Left renal pelvis (tissue), 4 donors: ENCODE measurements at regions not wholly inside any gene's neighbourhood (a gene's known extent, or its start where the extent isn't known, plus 50 kb on each side); places are given as distances from the start of the nearest gene placed in this dataset.
"Not testable (repeated sequence)": the region's sequence is repeated elsewhere in the genome, so short reads cannot be mapped to it uniquely, and the experiment has no call there.

ENCODE experiments used
- DNase-seq, 4 donors: peaks; one replicate each; pipeline ENCODE4 v3.0.0-alpha.2; 2013; ENCODE audit warnings: low read depth in 4 of 4, low spot score in 3 of 4

- no peak for DNase-seq
These were observed 421.6 kb upstream of the PIK3R1 start for GRCh38 chr5:67793966-67794365.

GRCh38 chr5:67793418-67793817 is 422.1 kb upstream of the PIK3R1 start:
- no peak for DNase-seq

DNA sequence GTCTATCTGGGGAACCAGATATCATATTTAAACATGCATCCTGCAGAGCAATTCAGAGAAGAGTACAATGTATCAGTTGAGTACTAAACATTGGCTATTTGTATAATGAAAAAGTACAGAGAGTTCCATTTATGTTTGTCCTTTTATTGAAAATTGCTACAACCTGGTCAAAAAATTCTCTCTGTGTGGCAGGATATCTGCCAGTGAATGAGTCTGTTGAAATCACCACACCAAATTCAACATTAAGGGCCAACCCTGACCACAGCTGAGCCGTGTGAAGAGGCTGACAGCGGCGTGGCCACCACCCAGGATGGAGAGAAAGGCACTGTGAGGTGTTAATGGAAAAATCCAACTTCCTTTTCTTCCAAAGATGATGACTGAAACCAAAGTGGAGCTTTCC is 422.7 kb upstream of the PIK3R1 start:
- DNase-seq = no peak

- DNase-seq = no peak
These were observed 425.2 kb upstream of the PIK3R1 start for GRCh38 chr5:67790390-67790789.

DNA sequence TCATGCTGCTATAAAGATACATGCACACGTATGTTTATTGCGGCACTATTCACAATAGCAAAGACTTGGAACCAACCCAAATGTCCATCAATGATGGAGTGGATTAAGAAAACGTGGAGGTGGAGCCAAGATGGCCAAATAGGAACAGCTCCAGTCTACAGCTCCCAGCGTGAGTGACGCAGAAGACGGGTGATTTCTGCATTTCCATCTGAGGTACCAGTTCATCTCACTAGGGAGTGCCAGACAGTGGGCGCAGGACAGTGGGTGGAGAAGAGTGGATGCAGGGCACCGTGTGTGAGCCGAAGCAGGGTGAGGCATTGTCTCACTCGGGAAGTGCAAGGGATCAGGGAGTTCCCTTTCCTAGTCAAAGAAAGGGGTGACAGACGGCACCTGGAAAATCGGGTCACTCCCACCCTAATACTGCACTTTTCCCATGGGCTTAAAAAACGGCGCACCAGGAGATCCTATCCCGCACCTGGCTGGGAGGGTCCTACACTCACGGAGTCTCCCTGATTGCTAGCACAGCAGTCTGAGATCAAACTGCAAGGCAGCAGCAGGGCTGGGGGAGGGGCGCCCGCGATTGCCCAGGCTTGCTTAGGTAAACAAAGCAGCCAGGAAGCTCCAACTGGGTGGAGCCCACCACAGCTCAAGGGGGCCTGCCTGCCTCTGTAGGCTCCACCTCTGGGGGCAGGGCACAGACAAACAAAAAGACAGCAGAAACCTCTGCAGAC is 435.5 kb upstream of the PIK3R1 start:
- DNase-seq = not testable (repeated sequence)

DNA sequence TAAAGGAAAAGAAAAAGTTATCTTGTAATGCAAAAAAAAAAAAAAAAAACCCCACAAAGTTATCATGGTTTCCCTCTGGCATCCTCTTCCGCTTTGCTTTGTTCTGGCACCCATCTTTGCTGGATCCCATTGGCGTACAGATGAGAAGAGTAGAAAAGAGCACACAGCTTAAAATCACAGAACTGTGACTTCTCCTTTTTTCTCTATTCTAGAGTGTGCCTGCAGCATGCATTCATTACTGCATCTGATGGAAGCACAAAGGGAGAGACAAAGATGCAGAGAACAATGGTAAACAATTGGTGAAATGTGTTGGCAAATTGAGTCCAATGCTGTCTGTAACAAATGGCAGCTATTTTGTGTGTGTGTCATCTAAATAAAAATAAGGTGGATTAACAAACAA is 440.8 kb upstream of the PIK3R1 start:
- DNase-seq = no peak

GRCh38 chr5:67774267-67774552 is 441.3 kb upstream of the PIK3R1 start:
- no peak for DNase-seq

GRCh38 chr5:67773411-67774266 is 441.9 kb upstream of the PIK3R1 start:
- DNase-seq = no peak

GRCh38 chr5:67771791-67772190 is 443.8 kb upstream of the PIK3R1 start:
- DNase-seq = no peak

GRCh38 chr5:67771221-67771620 is 444.3 kb upstream of the PIK3R1 start:
- no peak for DNase-seq

GRCh38 chr5:67770431-67771025 is 445.0 kb upstream of the PIK3R1 start:
- no peak for DNase-seq

DNA sequence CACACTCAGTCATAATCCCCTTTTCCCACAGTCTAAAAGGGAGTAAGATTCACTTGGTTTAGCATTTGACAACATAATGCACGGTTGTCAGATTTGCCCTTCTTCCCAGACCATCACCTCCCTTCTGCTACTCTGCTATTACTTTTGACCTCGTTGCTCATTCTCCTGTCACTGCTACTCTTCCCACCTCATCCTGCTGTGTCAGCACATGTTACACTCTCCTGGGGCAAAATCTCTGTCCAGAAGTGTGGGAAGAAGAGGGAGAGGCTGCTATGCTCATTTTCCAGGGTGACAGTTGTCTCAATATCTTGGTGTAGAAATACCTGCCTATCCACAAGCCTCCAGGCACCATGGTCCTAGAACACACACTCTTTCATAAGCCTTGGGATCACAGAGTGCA is 449.9 kb upstream of the PIK3R1 start:
- DNase-seq = no peak

- not testable (repeated sequence) for DNase-seq
These were observed 457.8 kb upstream of the PIK3R1 start for GRCh38 chr5:67757771-67758170.

DNA sequence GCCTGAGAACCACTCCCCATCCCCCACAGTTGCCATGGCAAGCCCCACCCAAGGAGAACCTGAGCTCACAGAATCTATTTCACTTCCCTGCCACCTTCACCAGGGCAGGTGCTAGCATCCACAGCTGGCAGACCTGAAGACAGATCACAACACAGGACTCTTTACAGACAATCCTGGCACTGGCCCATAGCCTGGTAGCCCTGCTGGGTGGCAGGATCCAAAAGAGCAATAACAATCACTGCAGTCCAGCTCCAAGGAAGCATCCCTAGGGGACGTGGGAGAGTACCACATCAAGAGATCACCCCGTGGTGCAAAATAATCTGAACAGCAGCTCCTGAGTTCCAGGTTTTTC is 463.2 kb upstream of the PIK3R1 start:
- no peak for DNase-seq

DNA sequence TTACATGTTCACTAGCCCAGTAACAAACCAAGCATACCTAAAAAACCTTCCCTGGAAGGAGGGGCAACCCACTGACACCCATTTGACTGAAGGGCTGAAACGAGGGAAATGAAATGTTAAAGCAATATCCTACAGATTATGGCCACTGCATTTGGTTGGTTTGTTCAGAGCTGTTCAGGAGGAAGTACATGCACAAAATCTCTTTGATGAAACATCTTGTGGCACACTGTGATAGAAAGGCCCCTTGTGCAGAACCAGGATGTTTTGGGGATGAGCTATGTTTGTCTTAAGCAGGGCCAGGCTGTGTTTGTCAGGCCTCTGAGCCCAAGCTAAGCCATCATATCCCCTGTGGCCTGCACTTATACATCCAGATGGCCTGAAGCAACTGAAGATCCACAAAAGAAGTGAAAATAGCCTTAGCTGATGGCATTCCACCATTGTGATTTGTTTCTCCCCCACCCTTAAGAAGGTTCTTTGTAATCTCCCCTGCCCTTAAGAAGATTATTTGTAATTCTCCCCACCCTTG is 467.3 kb upstream of the PIK3R1 start:
- DNase-seq = no peak

DNA sequence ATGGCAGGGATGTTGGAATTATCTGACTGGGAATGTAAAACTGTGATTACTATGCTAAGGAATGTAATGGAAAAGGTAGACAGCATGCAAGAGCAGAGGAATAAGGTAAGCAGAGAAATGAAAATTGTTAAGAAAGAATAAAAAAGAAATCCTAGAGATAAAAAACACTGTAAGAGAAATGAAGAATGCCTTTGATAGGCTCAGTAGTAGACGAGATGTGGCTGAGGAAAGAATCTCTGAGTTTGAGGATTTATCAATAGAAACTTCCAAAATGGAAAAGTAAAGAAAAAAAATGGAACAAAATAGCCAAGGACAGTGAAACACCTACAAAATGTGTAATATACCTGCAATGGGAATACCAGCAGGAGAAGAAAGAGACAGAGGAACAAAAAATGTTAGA is 468.5 kb upstream of the PIK3R1 start:
- DNase-seq = no peak

GRCh38 chr5:67746608-67747007 is 468.9 kb upstream of the PIK3R1 start:
- DNase-seq = not testable (repeated sequence)

GRCh38 chr5:67746103-67746502 is 469.5 kb upstream of the PIK3R1 start:
- DNase-seq = no peak

DNA sequence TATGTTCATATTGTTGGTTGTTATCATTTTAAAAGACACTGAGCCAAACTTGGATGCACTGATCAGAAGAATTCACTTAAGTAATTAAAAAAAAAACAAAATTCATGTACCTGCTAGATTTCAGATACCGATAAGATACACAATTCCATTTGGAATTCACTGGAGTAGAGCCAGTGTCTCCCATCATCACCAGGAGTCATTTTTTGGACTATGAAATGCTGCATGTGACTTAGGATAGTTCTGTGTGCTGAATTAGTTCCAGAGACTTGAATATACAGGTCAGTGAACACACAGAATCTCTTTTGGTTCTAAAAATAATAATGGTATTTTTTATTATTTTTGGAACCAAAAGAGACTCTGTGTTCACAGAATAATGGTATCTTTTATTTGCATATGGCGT is 482.6 kb upstream of the PIK3R1 start:
- no peak for DNase-seq

DNA sequence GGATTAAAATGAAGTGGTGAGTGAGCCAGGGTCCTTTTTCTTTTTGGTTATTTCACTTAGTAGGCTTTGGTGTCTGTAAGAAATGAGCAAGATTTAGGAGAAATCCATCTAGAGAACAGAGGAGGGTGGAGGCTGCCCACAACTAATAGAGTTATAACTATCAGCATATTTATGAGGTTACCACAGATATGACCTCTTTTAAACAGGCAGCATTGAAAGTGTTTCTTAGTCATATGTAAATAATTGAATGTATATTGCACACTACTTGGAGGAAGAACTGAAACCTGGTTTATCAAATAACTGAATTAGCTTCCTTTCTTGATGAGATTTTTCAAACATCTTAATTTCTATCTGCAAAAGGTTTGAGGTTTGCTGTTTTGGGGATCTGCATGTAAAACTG is 483.1 kb upstream of the PIK3R1 start:
- DNase-seq = no peak

GRCh38 chr5:67731886-67732285 is 483.7 kb upstream of the PIK3R1 start:
- DNase-seq = no peak
